ENCODE measurements at regions not wholly inside any gene's neighbourhood (a gene's known extent, or its start where the extent isn't known, plus 50 kb on each side); places are given as distances from the start of the nearest gene placed in this dataset.

- Mint-ChIP-seq H3K27ac (no peak overlapping the region), H3K4me3 (no peak overlapping the region), H3K9me3 (ENCODE audit: insufficient read depth) (no peaks in the 10 kb centered on the region), H3K4me1 (peaks cover 10% of the 10 kb centered on the region), H3K27me3 (peaks cover 3% of the 10 kb centered on the region)
- Histone ChIP-seq H2AFZ (ENCODE audit: insufficient read depth, low read depth, low read length, poor library complexity, severe bottlenecking) (no peak overlapping the region), H3K9me3 (ENCODE audit: control extremely low read depth in 1 of 3, control insufficient read depth in 2 of 3, insufficient read depth in 1 of 3, low read length in 2 of 3) (no peaks in the 10 kb centered on the region), H3K27ac (ENCODE audit: low read length in 2 of 2) (no peak overlapping the region), H3K9ac (ENCODE audit: low read length) (no peak overlapping the region), H3K4me3 (ENCODE audit: control extremely low read depth in 1 of 5, extremely low read depth in 1 of 5, insufficient read depth in 1 of 5, low read depth in 2 of 5, low read length in 4 of 5) (no peak overlapping the region), H4K20me1 (ENCODE audit: control insufficient read depth, insufficient read depth, low read length, poor library complexity, severe bottlenecking) (no peaks in the 10 kb centered on the region), H3K27me3 (replicated peaks in 1 of 4; ENCODE audit: control extremely low read depth in 1 of 4, control insufficient read depth in 3 of 4, insufficient read depth in 4 of 4, low read length in 3 of 4) (no peaks in the 10 kb centered on the region), H3K4me2 (replicated peaks; ENCODE audit: low read depth, low read length, poor library complexity, severe bottlenecking) (no peak overlapping the region), H3K79me2 (ENCODE audit: control insufficient read depth, insufficient read depth, low read length) (no peaks in the 10 kb centered on the region), H3K4me1 (ENCODE audit: control insufficient read depth in 2 of 2, insufficient read depth in 2 of 2, low read length in 2 of 2) (peaks cover 7 to 10% of the 10 kb centered on the region in 2 donors), H3K36me3 (replicated peaks in 1 of 2; ENCODE audit: control extremely low read depth in 1 of 2, control insufficient read depth in 1 of 2, extremely low read depth in 1 of 2, insufficient read depth in 2 of 2, low read length in 1 of 2) (no peaks in the 10 kb centered on the region)
- POLR2A ChIA-PET, result no interaction called here
- no CpG with 5 or more reads among the region's 4 CpGs for WGBS (ENCODE audit: insufficient coverage)
- DNase-seq (no peak), ATAC-seq (ENCODE audit: low read depth) (no peak)
- CTCF ChIA-PET, result interaction anchor here (1.3 kb wide), 1 partner anchor 9 kb away, joined by 4 read pairs; no protein-coding TSS in a partner anchor
- TF ChIP-seq CTCF (IDR thresholded peaks at IDR 0.05) (no peak), EZH2 (IDR thresholded peaks at IDR 0.05; ENCODE audit: borderline replicate concordance, insufficient read depth, low read depth, low read length, poor library complexity, severe bottlenecking) (no peak)
- intact Hi-C loops (cut with micrococcal nuclease), result no loop called here
Observed at GRCh38 chr11:77523712-77524111, 49.8 kb upstream of the PAK1 start.
